ENCODE measurements at regions not wholly inside any gene's neighbourhood (a gene's known extent, or its start where the extent isn't known, plus 50 kb on each side); places are given as distances from the start of the nearest gene placed in this dataset.

- intact Hi-C loops (cut with micrococcal nuclease; ENCODE audit: unreplicated experiment): no loop called here
- H3K36me3 ChIP-seq (ENCODE audit: insufficient read depth, low read length, poor library complexity, severe bottlenecking): no peaks in the 10 kb centered on the region
- no peak for DNase-seq (ENCODE audit: low spot score)
- H3K4me3 ChIP-seq (ENCODE audit: low read depth, low read length, poor library complexity, severe bottlenecking): no peak overlapping the region
- no peaks in the 10 kb centered on the region for H3K4me1 ChIP-seq (ENCODE audit: insufficient read depth, low read length, poor library complexity, severe bottlenecking)
- ChIA-PET CTCF (no interaction called here), POLR2A (ENCODE audit: low non-redundant PET) (interaction anchor here (0.6 kb wide), 1 partner anchor 543 kb away, joined by 20 read pairs; no protein-coding TSS in a partner anchor)
- no peak overlapping the region for H3K27ac ChIP-seq (ENCODE audit: low read depth, low read length, poor library complexity, severe bottlenecking)
- H3K9me3 ChIP-seq (ENCODE audit: low read depth, low read length, poor library complexity, severe bottlenecking): no peaks in the 10 kb centered on the region
- no TSS peak for BruUV-seq (replicated peaks)
- TF ChIP-seq EZH2 (IDR thresholded peaks at IDR 0.05; ENCODE audit: borderline replicate concordance, low read depth, low read length, poor library complexity, severe bottlenecking) (no peak), CTCF (conservative IDR thresholded peaks at IDR 0.05; ENCODE audit: low read depth, low read length) (no peak)
- H3K27me3 ChIP-seq (replicated peaks; ENCODE audit: insufficient read depth, low read depth, low read length, poor library complexity): peaks cover 9% of the 10 kb centered on the region
Measured at GRCh38 chr2:51165534-51166260, 133.8 kb upstream of the NRXN1 start.

- DNase-seq (ENCODE audit: low spot score): peak; percentile 28
- no peak overlapping the region for H3K4me3 ChIP-seq (ENCODE audit: low read depth, low read length, poor library complexity, severe bottlenecking)
- no peaks in the 10 kb centered on the region for H3K9me3 ChIP-seq (ENCODE audit: low read depth, low read length, poor library complexity, severe bottlenecking)
- BruUV-seq (replicated peaks): no TSS peak
- ChIA-PET POLR2A (ENCODE audit: low non-redundant PET) (no interaction called here), CTCF (no interaction called here)
- H3K36me3 ChIP-seq (ENCODE audit: insufficient read depth, low read length, poor library complexity, severe bottlenecking): no peaks in the 10 kb centered on the region
- TF ChIP-seq EZH2 (IDR thresholded peaks at IDR 0.05; ENCODE audit: borderline replicate concordance, low read depth, low read length, poor library complexity, severe bottlenecking): no peak
- TF ChIP-seq CTCF (conservative IDR thresholded peaks at IDR 0.05; ENCODE audit: low read depth, low read length): no peak
- H3K27me3 ChIP-seq (replicated peaks; ENCODE audit: insufficient read depth, low read depth, low read length, poor library complexity): peaks cover 15% of the 10 kb centered on the region
- H3K4me1 ChIP-seq (ENCODE audit: insufficient read depth, low read length, poor library complexity, severe bottlenecking): no peaks in the 10 kb centered on the region
- intact Hi-C loops (cut with micrococcal nuclease; ENCODE audit: unreplicated experiment): no loop called here
- no peak overlapping the region for H3K27ac ChIP-seq (ENCODE audit: low read depth, low read length, poor library complexity, severe bottlenecking)
Measured at GRCh38 chr2:51158251-51158650, 126.3 kb upstream of the NRXN1 start.

- BruUV-seq (replicated peaks): no TSS peak
- Histone ChIP-seq H3K4me1 (ENCODE audit: insufficient read depth, low read length, poor library complexity, severe bottlenecking) (no peaks in the 10 kb centered on the region), H3K36me3 (ENCODE audit: insufficient read depth, low read length, poor library complexity, severe bottlenecking) (no peaks in the 10 kb centered on the region), H3K27ac (ENCODE audit: low read depth, low read length, poor library complexity, severe bottlenecking) (no peak overlapping the region), H3K9me3 (ENCODE audit: low read depth, low read length, poor library complexity, severe bottlenecking) (no peaks in the 10 kb centered on the region), H3K4me3 (ENCODE audit: low read depth, low read length, poor library complexity, severe bottlenecking) (no peak overlapping the region), H3K27me3 (replicated peaks; ENCODE audit: insufficient read depth, low read depth, low read length, poor library complexity) (no peaks in the 10 kb centered on the region)
- DNase-seq (ENCODE audit: low spot score): no peak
- ChIA-PET CTCF (no interaction called here), POLR2A (ENCODE audit: low non-redundant PET) (no interaction called here)
- TF ChIP-seq CTCF (conservative IDR thresholded peaks at IDR 0.05; ENCODE audit: low read depth, low read length) (no peak), EZH2 (IDR thresholded peaks at IDR 0.05; ENCODE audit: borderline replicate concordance, low read depth, low read length, poor library complexity, severe bottlenecking) (no peak)
- intact Hi-C loops (cut with micrococcal nuclease; ENCODE audit: unreplicated experiment): no loop called here
Measured at GRCh38 chr2:51153236-51153635, 121.3 kb upstream of the NRXN1 start.
